Upper lobe of left lung (tissue), 4 donors: ENCODE measurements at regions not wholly inside any gene's neighbourhood (a gene's known extent, or its start where the extent isn't known, plus 50 kb on each side); places are given as distances from the start of the nearest gene placed in this dataset.

Source experiments
- CTCF ChIP-seq, 6 experiments: fragments of 450-650 bp in 4 of 6; fragments of 200-600 bp in 2 of 6; sonication (generic) in 2 of 6; IDR thresholded peaks; one replicate each; pipeline ENCODE4 v1.5.1; 2016 to 2019; ENCODE audit warnings: antibody characterized with exemption in 6 of 6
- EP300 ChIP-seq, 4 donors: sonication (generic); formaldehyde crosslinking; IDR thresholded peaks; one replicate each; pipeline ENCODE4 v1.5.1; 2017; ENCODE audit warnings: antibody characterized with exemption in 4 of 4, control low read depth in 2 of 4

- no peak for TF ChIP-seq EP300 (IDR thresholded peaks at IDR 0.05)
- TF ChIP-seq CTCF (IDR thresholded peaks at IDR 0.05) = no peak
Measured at GRCh38 chr2:34423301-34423700, 824.2 kb upstream of the FAM98A start.
